OCI-LY3 (cell line): ENCODE measurements at regions not wholly inside any gene's neighbourhood (a gene's known extent, or its start where the extent isn't known, plus 50 kb on each side); places are given as distances from the start of the nearest gene placed in this dataset.

Experiments used
- EZH2phosphoT487 ChIP-seq: fragments of 200-600 bp; shearing (Covaris generic); IDR thresholded peaks from 2 replicates; pipeline ENCODE4 v1.6.1; 2018; ENCODE audit warnings: antibody characterized with exemption, mixed run types, low read depth
- TF ChIP-seq, protein P1 (sequence below): fragments of 200-600, 300-600 bp; sonication (generic); IDR thresholded peaks from 2 replicates; pipeline ENCODE4 v1.5.1; 2014; ENCODE audit warnings: antibody characterized with exemption, low read length, low read depth

DNA sequence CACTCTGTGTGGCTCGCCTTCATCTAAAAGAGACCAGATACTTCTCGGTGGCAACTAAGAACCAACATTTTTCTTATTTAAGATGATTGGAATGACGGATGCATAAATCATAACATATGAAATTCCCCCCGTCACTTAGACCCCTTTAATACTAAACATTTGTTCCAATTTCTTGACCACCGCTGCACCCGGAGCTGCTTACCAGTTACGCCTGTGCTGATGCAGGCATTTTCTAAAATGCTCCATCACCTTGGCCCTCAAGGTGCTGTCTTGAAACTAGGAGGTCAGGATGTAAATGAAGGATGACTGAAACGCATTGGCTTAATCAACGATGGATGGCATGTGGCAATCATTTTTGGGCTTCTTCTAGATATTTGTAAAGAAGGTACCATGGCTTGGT is 130.0 kb downstream of the CPZ start:
- TF ChIP-seq, protein P1, sequence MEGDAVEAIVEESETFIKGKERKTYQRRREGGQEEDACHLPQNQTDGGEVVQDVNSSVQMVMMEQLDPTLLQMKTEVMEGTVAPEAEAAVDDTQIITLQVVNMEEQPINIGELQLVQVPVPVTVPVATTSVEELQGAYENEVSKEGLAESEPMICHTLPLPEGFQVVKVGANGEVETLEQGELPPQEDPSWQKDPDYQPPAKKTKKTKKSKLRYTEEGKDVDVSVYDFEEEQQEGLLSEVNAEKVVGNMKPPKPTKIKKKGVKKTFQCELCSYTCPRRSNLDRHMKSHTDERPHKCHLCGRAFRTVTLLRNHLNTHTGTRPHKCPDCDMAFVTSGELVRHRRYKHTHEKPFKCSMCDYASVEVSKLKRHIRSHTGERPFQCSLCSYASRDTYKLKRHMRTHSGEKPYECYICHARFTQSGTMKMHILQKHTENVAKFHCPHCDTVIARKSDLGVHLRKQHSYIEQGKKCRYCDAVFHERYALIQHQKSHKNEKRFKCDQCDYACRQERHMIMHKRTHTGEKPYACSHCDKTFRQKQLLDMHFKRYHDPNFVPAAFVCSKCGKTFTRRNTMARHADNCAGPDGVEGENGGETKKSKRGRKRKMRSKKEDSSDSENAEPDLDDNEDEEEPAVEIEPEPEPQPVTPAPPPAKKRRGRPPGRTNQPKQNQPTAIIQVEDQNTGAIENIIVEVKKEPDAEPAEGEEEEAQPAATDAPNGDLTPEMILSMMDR: no peak
- TF ChIP-seq EZH2phosphoT487: no peak
